RWPE2 (cell line): ENCODE measurements at regions not wholly inside any gene's neighbourhood (a gene's known extent, or its start where the extent isn't known, plus 50 kb on each side); places are given as distances from the start of the nearest gene placed in this dataset.

Source experiments
- ATAC-seq: fragments of 200-7000 bp; cut with Tn5 transposase; 3 replicates; pipeline ENCODE4 v1.9.1; 2021; ENCODE audit warnings: low read depth
- DNase-seq: peaks from one replicate; pipeline ENCODE4 v3.0.0-alpha.2; 2020; ENCODE audit warnings: low spot score
- H3K27ac ChIP-seq: fragments of 450-650 bp; 2 replicates; pipeline ENCODE4 v1.5.1; 2017; ENCODE audit warnings: mild to moderate bottlenecking; ENCODE audit not compliant: poor library complexity, severe bottlenecking
- H3K27me3 ChIP-seq: fragments of 250-450 bp; sonication (Bioruptor Pico); 2 replicates; pipeline ENCODE4 v1.5.1; 2021; ENCODE audit warnings: mild to moderate bottlenecking, moderate library complexity; ENCODE audit not compliant: insufficient read depth, poor library complexity, severe bottlenecking
- H3K36me3 ChIP-seq: fragments of 250-450 bp; sonication (Bioruptor Pico); 2 replicates; pipeline ENCODE4 v1.5.1; 2020; ENCODE audit warnings: low read depth, mild to moderate bottlenecking, moderate library complexity
- H3K4me1 ChIP-seq: fragments of 250-450 bp; sonication (Bioruptor Pico); 2 replicates; pipeline ENCODE4 v1.5.1; 2021; ENCODE audit warnings: mild to moderate bottlenecking, moderate library complexity; ENCODE audit not compliant: insufficient read depth, poor library complexity, severe bottlenecking
- H3K4me3 ChIP-seq: fragments of 250-450 bp; sonication (Bioruptor Pico); 2 replicates; pipeline ENCODE4 v1.5.1; 2021; ENCODE audit warnings: mild to moderate bottlenecking, moderate library complexity; ENCODE audit not compliant: severe bottlenecking
- H3K9me3 ChIP-seq: fragments of 250-450 bp; sonication (Bioruptor Pico); 2 replicates; pipeline ENCODE4 v1.5.1; 2021; ENCODE audit warnings: mild to moderate bottlenecking, moderate library complexity; ENCODE audit not compliant: severe bottlenecking
- CTCF ChIP-seq: fragments of 450-650 bp; IDR thresholded peaks from one replicate; pipeline ENCODE4 v1.5.1; 2017; ENCODE audit warnings: mild to moderate bottlenecking, moderate library complexity; ENCODE audit not compliant: poor library complexity, severe bottlenecking

- TF ChIP-seq CTCF: no peak
- Histone ChIP-seq H3K27me3 (no peaks in the 10 kb centered on the region), H3K27ac (no peak overlapping the region), H3K4me1 (no peaks in the 10 kb centered on the region), H3K9me3 (no peaks in the 10 kb centered on the region), H3K36me3 (no peaks in the 10 kb centered on the region), H3K4me3 (no peak overlapping the region)
- no peak for ATAC-seq
- no peak for DNase-seq
Observed at GRCh38 chr12:13465635-13466034, 269.1 kb downstream of the EMP1 start.

DNA sequence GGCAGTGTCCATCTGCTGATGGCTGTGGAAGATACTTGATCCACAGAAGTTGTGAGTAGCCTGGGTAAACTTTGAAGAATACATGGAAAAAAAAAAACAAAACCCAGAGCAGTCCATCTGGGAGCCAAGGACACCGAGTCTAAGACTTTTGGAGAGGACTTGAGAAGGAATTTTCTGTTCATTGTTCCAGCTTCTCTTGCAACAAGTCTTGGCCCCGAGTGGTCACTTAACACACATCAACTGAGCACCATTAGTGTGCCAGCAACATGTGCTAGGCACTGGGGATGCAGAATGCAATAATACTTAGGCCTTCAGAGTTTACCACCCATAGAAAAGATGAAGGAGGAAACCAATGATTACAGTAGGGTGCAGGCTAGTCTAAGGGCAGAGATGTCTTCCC is 266.7 kb downstream of the EMP1 start:
- Histone ChIP-seq H3K27me3 (no peaks in the 10 kb centered on the region), H3K4me1 (no peaks in the 10 kb centered on the region)

GRCh38 chr12:13462450-13462849 is 265.9 kb downstream of the EMP1 start:
- Histone ChIP-seq H3K36me3 (no peaks in the 10 kb centered on the region), H3K27ac (no peak overlapping the region), H3K4me3 (no peak overlapping the region), H3K27me3 (no peaks in the 10 kb centered on the region), H3K4me1 (no peaks in the 10 kb centered on the region), H3K9me3 (no peaks in the 10 kb centered on the region)
- ATAC-seq (no peak), DNase-seq (no peak)
- no peak for TF ChIP-seq CTCF

More for the DNA sequence above, 266.7 kb downstream of the EMP1 start:
- no peaks in the 10 kb centered on the region for H3K9me3 ChIP-seq
- H3K36me3 ChIP-seq: no peaks in the 10 kb centered on the region
- H3K27ac ChIP-seq: no peak overlapping the region
- H3K4me3 ChIP-seq: no peak overlapping the region
- ATAC-seq: no peak
- no peak for DNase-seq
- no peak for TF ChIP-seq CTCF

DNA sequence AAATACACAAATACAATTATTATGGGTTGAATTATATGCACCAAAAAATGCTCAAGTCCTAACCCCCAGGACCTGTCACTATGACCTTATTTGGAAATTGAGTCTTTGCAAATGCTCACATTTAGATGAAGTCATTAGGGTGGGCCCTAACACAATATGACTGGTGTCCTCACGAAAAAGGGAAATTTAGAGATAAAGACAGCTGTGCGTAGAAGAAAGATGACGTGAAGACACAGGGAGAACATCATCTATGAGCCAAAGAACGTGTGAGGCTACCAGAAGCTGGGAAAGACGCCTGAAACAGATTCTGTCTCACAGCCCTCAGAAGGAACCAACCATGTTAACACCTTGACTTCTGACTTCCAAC is 259.2 kb downstream of the EMP1 start:
- Histone ChIP-seq H3K36me3 (no peaks in the 10 kb centered on the region), H3K9me3 (no peaks in the 10 kb centered on the region), H3K4me3 (no peak overlapping the region), H3K27me3 (no peaks in the 10 kb centered on the region), H3K27ac (no peak overlapping the region), H3K4me1 (no peaks in the 10 kb centered on the region)
- no peak for DNase-seq
- no peak for ATAC-seq
- no peak for TF ChIP-seq CTCF

DNA sequence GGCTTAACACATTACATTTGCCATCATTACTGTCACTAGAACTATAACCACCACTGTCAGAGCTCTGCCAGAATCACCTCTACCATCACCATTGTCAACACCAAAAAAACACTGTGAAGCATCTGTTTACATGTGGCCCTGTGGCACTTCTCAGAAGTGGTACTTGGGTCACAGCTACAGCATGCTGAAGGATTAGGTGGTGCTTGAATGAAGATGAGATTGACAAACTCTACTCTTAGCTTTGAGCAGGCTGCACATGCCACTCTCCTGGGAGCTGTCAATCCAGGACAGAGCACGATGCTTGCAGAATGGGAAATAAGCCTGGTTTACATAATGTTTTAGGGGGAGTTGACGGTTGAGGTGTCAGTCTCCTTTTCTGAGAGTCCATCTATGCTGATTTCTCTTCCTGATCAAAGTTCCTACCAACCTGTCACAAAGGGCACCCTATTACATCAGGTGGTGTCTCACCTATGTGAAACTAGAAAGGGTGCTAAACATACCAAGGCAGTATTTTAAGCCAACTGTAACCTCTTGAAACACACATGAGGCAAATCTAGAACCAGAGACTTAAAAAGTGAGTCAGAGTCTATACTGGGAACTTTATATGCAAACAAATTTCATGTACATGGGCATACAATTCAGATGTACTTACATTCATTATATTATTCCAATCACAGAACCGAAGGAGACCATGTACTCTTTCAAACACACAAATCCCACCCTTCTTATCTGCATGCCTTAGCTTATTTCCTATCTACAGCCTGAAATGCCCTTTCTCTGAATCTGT is 258.7 kb downstream of the EMP1 start:
- H3K4me3 ChIP-seq: no peak overlapping the region
- H3K4me1 ChIP-seq: no peaks in the 10 kb centered on the region
- no peaks in the 10 kb centered on the region for H3K36me3 ChIP-seq
- no peaks in the 10 kb centered on the region for H3K27me3 ChIP-seq
- DNase-seq (no peak), ATAC-seq (no peak)
- H3K9me3 ChIP-seq: no peaks in the 10 kb centered on the region
- no peak for TF ChIP-seq CTCF
- H3K27ac ChIP-seq: no peak overlapping the region
